OCI-LY1 (cell line): ENCODE measurements at regions not wholly inside any gene's neighbourhood (a gene's known extent, or its start where the extent isn't known, plus 50 kb on each side); places are given as distances from the start of the nearest gene placed in this dataset.

Experiments
- H2AFZ ChIP-seq: fragments of 200-600 bp; sonication (generic), shearing (Covaris generic); 2 replicates; pipeline ENCODE4 v1.6.0; 2014; ENCODE audit warnings: antibody characterized with exemption, mild to moderate bottlenecking, low read length
- H3F3A ChIP-seq: fragments of 200-600 bp; sonication (generic), shearing (Covaris generic); 2 replicates; pipeline ENCODE4 v1.6.0; 2014; ENCODE audit warnings: mild to moderate bottlenecking, antibody characterized with exemption, low read length, moderate library complexity; ENCODE audit not compliant: insufficient read depth
- H3K27ac ChIP-seq: fragments of 200-600 bp; sonication (generic); 2 replicates; pipeline ENCODE4 v1.5.1; 2014; ENCODE audit warnings: low read length, mixed run types, mild to moderate bottlenecking, low read depth; ENCODE audit not compliant: poor library complexity, severe bottlenecking
- H3K27me3 ChIP-seq: fragments of 200-600 bp; sonication (generic); 2 replicates; pipeline ENCODE4 v1.6.0; 2014; ENCODE audit warnings: antibody characterized with exemption, mild to moderate bottlenecking, low read length, moderate library complexity; ENCODE audit not compliant: insufficient read depth
- H3K36me3 ChIP-seq: fragments of 200-600 bp; sonication (generic); 2 replicates; pipeline ENCODE4 v1.6.1; 2014; ENCODE audit warnings: mild to moderate bottlenecking, antibody characterized with exemption, low read length, moderate library complexity, mixed read lengths; ENCODE audit not compliant: insufficient read depth
- H3K4me1 ChIP-seq: fragments of 200-600 bp; sonication (generic); 2 replicates; pipeline ENCODE4 v1.5.1; 2014; ENCODE audit warnings: mild to moderate bottlenecking, low read length, moderate library complexity; ENCODE audit not compliant: insufficient read depth, severe bottlenecking
- H3K4me2 ChIP-seq: fragments of 200-600 bp; sonication (generic), shearing (Covaris generic); 2 replicates; pipeline ENCODE4 v1.6.1; 2014; ENCODE audit warnings: low read length
- H3K4me3 ChIP-seq: fragments of 200-600 bp; sonication (generic); 2 replicates; pipeline ENCODE4 v1.5.1; 2014; ENCODE audit warnings: low read length, low read depth, mild to moderate bottlenecking, mixed read lengths; ENCODE audit not compliant: poor library complexity, severe bottlenecking
- H3K79me2 ChIP-seq: fragments of 200-600 bp; shearing (Covaris generic); 2 replicates; pipeline ENCODE4 v1.6.1; 2016; ENCODE audit warnings: mixed run types, low read length, mixed read lengths; ENCODE audit not compliant: insufficient read depth
- H3K9ac ChIP-seq: fragments of 200-600 bp; sonication (generic), shearing (Covaris generic); 2 replicates; pipeline ENCODE4 v1.6.1; 2014; ENCODE audit warnings: mild to moderate bottlenecking, low read length, mixed read lengths
- H3K9me2 ChIP-seq: fragments of 200-600 bp; sonication (generic), shearing (Covaris generic); 2 replicates; pipeline ENCODE4 v1.6.1; 2014; ENCODE audit warnings: low read depth, mild to moderate bottlenecking, low read length, mixed read lengths
- H3K9me3 ChIP-seq: fragments of 200-600 bp; shearing (Covaris generic); 2 replicates; pipeline ENCODE4 v1.6.1; 2014; ENCODE audit warnings: low read length, mixed read lengths
- H4K20me1 ChIP-seq: fragments of 200-600 bp; sonication (generic), shearing (Covaris generic); 2 replicates; pipeline ENCODE4 v1.6.0; 2016; ENCODE audit warnings: mild to moderate bottlenecking, low read length; ENCODE audit not compliant: insufficient read depth
- CTCF ChIP-seq: fragments of 200-600 bp; sonication (generic), shearing (Covaris generic); IDR thresholded peaks from 2 replicates; pipeline ENCODE4 v1.5.1; 2017; ENCODE audit warnings: mild to moderate bottlenecking, antibody characterized with exemption, low read length, moderate library complexity, mixed read lengths
- EZH2 ChIP-seq: fragments of 200-600 bp; sonication (generic), shearing (Covaris generic); IDR thresholded peaks from 2 replicates; pipeline ENCODE4 v1.8.0; 2017; ENCODE audit warnings: borderline replicate concordance, mixed run types, mild to moderate bottlenecking, antibody characterized with exemption, low read length, moderate library complexity, mixed read lengths

- Histone ChIP-seq H3K4me3 (no peak overlapping the region), H3K79me2 (no peaks in the 10 kb centered on the region), H4K20me1 (no peaks in the 10 kb centered on the region), H3K9me2 (no peaks in the 10 kb centered on the region), H3F3A (no peaks in the 10 kb centered on the region), H3K4me1 (no peaks in the 10 kb centered on the region), H3K36me3 (no peaks in the 10 kb centered on the region), H2AFZ (no peak overlapping the region), H3K27ac (no peak overlapping the region), H3K9me3 (no peaks in the 10 kb centered on the region), H3K27me3 (no peaks in the 10 kb centered on the region), H3K4me2 (no peak overlapping the region), H3K9ac (no peak overlapping the region)
- TF ChIP-seq CTCF: peak; percentile 31; the same call in 1 of the 2 replicates
- TF ChIP-seq EZH2: no peak
Measured at GRCh38 chr3:81395739-81396513, 365.5 kb downstream of the GBE1 start.

- no peaks in the 10 kb centered on the region for H3K4me1 ChIP-seq
- H3F3A ChIP-seq: no peaks in the 10 kb centered on the region
- no peaks in the 10 kb centered on the region for H4K20me1 ChIP-seq
- H3K79me2 ChIP-seq: no peaks in the 10 kb centered on the region
- no peak overlapping the region for H3K4me2 ChIP-seq
- no peaks in the 10 kb centered on the region for H3K9me3 ChIP-seq
- no peak overlapping the region for H3K4me3 ChIP-seq
- H2AFZ ChIP-seq: no peak overlapping the region
- no peak overlapping the region for H3K9ac ChIP-seq
- H3K27me3 ChIP-seq: no peaks in the 10 kb centered on the region
- no peaks in the 10 kb centered on the region for H3K9me2 ChIP-seq
- no peak overlapping the region for H3K27ac ChIP-seq
- H3K36me3 ChIP-seq: no peaks in the 10 kb centered on the region
- TF ChIP-seq EZH2 (no peak), CTCF (no peak)
Measured at GRCh38 chr3:81394651-81395524, 366.6 kb downstream of the GBE1 start.

GRCh38 chr3:81393251-81393650, 368.2 kb downstream of the GBE1 start:
- no peaks in the 10 kb centered on the region for H3K9me2 ChIP-seq
- H3K27me3 ChIP-seq: no peaks in the 10 kb centered on the region
- H3F3A ChIP-seq: no peaks in the 10 kb centered on the region
- H3K27ac ChIP-seq: no peak overlapping the region
- H4K20me1 ChIP-seq: no peaks in the 10 kb centered on the region
- H3K4me1 ChIP-seq: no peaks in the 10 kb centered on the region
- H3K9ac ChIP-seq: no peak overlapping the region
- TF ChIP-seq EZH2 (no peak), CTCF (no peak)
- H3K9me3 ChIP-seq: no peaks in the 10 kb centered on the region
- H3K4me3 ChIP-seq: no peak overlapping the region
- H3K79me2 ChIP-seq: no peaks in the 10 kb centered on the region
- H2AFZ ChIP-seq: no peak overlapping the region
- no peak overlapping the region for H3K4me2 ChIP-seq
- no peaks in the 10 kb centered on the region for H3K36me3 ChIP-seq
